SK-N-SH (cell line): ENCODE measurements at regions not wholly inside any gene's neighbourhood (a gene's known extent, or its start where the extent isn't known, plus 50 kb on each side); places are given as distances from the start of the nearest gene placed in this dataset.

ENCODE experiments used
- CTCF ChIA-PET: fragments of 300-600, 350-600 bp; formaldehyde crosslinking; extraction: SDS; loops from one replicate; lab custom pipeline; 2021; lab: Yijun Ruan, JAX
- POLR2A ChIA-PET: fragments of 350-600 bp; sonication (Branson Sonifier 250); formaldehyde crosslinking; extraction: SDS; loops from one replicate; lab custom pipeline; 2020; ENCODE audit warnings: antibody characterized with exemption, inconsistent platforms; lab: Yijun Ruan, JAX
- DNase-seq: peaks from one replicate; pipeline ENCODE4 v3.0.0; 2012
- H2AFZ ChIP-seq: fragments of 200-600 bp; sonication (generic); 2 replicates; pipeline ENCODE4 v1.8.1; 2016; ENCODE audit warnings: antibody characterized with exemption, mild to moderate bottlenecking, low read depth
- H3F3A ChIP-seq: fragments of 200-600 bp; sonication (generic); replicated peaks from 2 replicates; pipeline ENCODE3; 2016; ENCODE audit warnings: antibody characterized with exemption, mild to moderate bottlenecking; ENCODE audit not compliant: insufficient read depth
- H3K27ac ChIP-seq, 2 experiments: fragments of 200-500 bp in 1 of 2; fragments of 200-600 bp in 1 of 2; sonication (Bioruptor generic) in 1 of 2; sonication (generic), shearing (Covaris generic) in 1 of 2; 2 replicates each; pipeline versions ENCODE4 v1.5.1 to v1.6.1; 2014 to 2016; ENCODE audit warnings: low read depth in 2 of 2, inconsistent platforms in 1 of 2, low read length in 1 of 2, mild to moderate bottlenecking in 1 of 2, mixed read lengths in 1 of 2
- H3K27me3 ChIP-seq: fragments of 200-600 bp; sonication (generic), shearing (Covaris generic); 2 replicates; pipeline ENCODE4 v1.6.1; 2016; ENCODE audit warnings: mixed run types; ENCODE audit not compliant: insufficient read depth
- H3K36me3 ChIP-seq, 2 experiments: fragments of 200-500 bp in 1 of 2; fragments of 200-600 bp in 1 of 2; sonication (Bioruptor generic) in 1 of 2; sonication (generic) in 1 of 2; replicated peaks in 1 of 2; 2 replicates each; pipeline versions ENCODE3 to v1.5.1; 2014 to 2016; ENCODE audit warnings: low read length in 1 of 2, mild to moderate bottlenecking in 1 of 2; ENCODE audit not compliant: insufficient read depth in 2 of 2, control insufficient read depth in 1 of 2
- H3K4me1 ChIP-seq, 2 experiments: fragments of 200-500 bp in 1 of 2; fragments of 200-600 bp in 1 of 2; sonication (Bioruptor generic) in 1 of 2; sonication (generic), shearing (Covaris generic) in 1 of 2; 2 replicates each; pipeline versions ENCODE4 v1.5.1 to v1.6.1; 2014 to 2016; ENCODE audit warnings: low read depth in 1 of 2, low read length in 1 of 2, mixed run types in 1 of 2; ENCODE audit not compliant: insufficient read depth in 2 of 2, control insufficient read depth in 1 of 2
- H3K4me2 ChIP-seq: fragments of 200-600 bp; sonication (generic), shearing (Covaris generic); 2 replicates; pipeline ENCODE4 v1.6.1; 2017; ENCODE audit warnings: mixed run types
- H3K4me3 ChIP-seq, 2 experiments: fragments of 200-500 bp in 1 of 2; fragments of 200-600 bp in 1 of 2; sonication (Bioruptor generic) in 1 of 2; sonication (generic), shearing (Covaris generic) in 1 of 2; 2 replicates each; pipeline versions ENCODE4 v1.5.1 to v1.8.1; 2014 to 2016; ENCODE audit warnings: low read depth in 2 of 2, inconsistent platforms in 1 of 2, low read length in 1 of 2, mild to moderate bottlenecking in 1 of 2, mixed read lengths in 1 of 2, moderate library complexity in 1 of 2
- H3K79me2 ChIP-seq: fragments of 200-600 bp; sonication (generic); 2 replicates; pipeline ENCODE4 v1.8.1; 2017; ENCODE audit warnings: mild to moderate bottlenecking; ENCODE audit not compliant: insufficient read depth
- H3K9ac ChIP-seq: fragments of 200-600 bp; sonication (generic); 2 replicates; pipeline ENCODE4 v1.6.1; 2017; ENCODE audit warnings: mixed run types
- H3K9me2 ChIP-seq: fragments of 200-600 bp; sonication (generic); 2 replicates; pipeline ENCODE4 v1.6.1; 2017; ENCODE audit warnings: mixed run types
- H3K9me3 ChIP-seq: fragments of 200-600 bp; sonication (generic); 2 replicates; pipeline ENCODE4 v1.6.1; 2017; ENCODE audit warnings: mixed run types, mild to moderate bottlenecking, moderate library complexity
- H4K20me1 ChIP-seq: fragments of 200-600 bp; sonication (generic); 2 replicates; pipeline ENCODE4 v1.6.1; 2017; ENCODE audit warnings: mild to moderate bottlenecking, mixed run types; ENCODE audit not compliant: insufficient read depth
- FOSL2 ChIP-seq: IDR thresholded peaks from 2 replicates; pipeline ENCODE4 v1.4.0; 2012; ENCODE audit warnings: low read depth, mild to moderate bottlenecking, moderate library complexity, borderline replicate concordance
- FOXJ3 ChIP-seq: sonication (generic); formaldehyde crosslinking; IDR thresholded peaks from 2 replicates; pipeline ENCODE4 v1.5.1; 2020; ENCODE audit warnings: mild to moderate bottlenecking, missing genetic modification reagents
- FOXM1 ChIP-seq: IDR thresholded peaks from 2 replicates; pipeline ENCODE4 v1.4.0; 2012; ENCODE audit warnings: low read depth, mild to moderate bottlenecking
- GABPA ChIP-seq: IDR thresholded peaks from 2 replicates; pipeline ENCODE4 v1.4.0; 2012; ENCODE audit warnings: low read depth, mild to moderate bottlenecking
- GATA2 ChIP-seq: sonication (generic); formaldehyde crosslinking; IDR thresholded peaks from 2 replicates; pipeline ENCODE4 v1.5.0; 2020; ENCODE audit warnings: mild to moderate bottlenecking, missing genetic modification reagents
- IRF3 ChIP-seq: fragments of 150-350 bp; IDR thresholded peaks from 2 replicates; pipeline ENCODE4 v1.6.1; 2016; ENCODE audit warnings: mild to moderate bottlenecking, low read depth, low read length
- JUND ChIP-seq: IDR thresholded peaks from 2 replicates; pipeline ENCODE4 v1.4.0; 2012
- MEF2A ChIP-seq: IDR thresholded peaks from 2 replicates; pipeline ENCODE4 v1.4.0; 2012; ENCODE audit warnings: low read depth, borderline replicate concordance
- NFIC ChIP-seq: IDR thresholded peaks from 2 replicates; pipeline ENCODE4 v1.4.0; 2012; ENCODE audit warnings: borderline replicate concordance
- NRF1 ChIP-seq: IDR thresholded peaks from 2 replicates; pipeline ENCODE4 v1.6.1; 2012; ENCODE audit warnings: low read depth, mild to moderate bottlenecking, low read length
- RAD21 ChIP-seq: IDR thresholded peaks from 2 replicates; pipeline ENCODE4 v1.6.1; 2012; ENCODE audit warnings: mild to moderate bottlenecking, low read length
- RFX5 ChIP-seq: IDR thresholded peaks from 2 replicates; pipeline ENCODE4 v1.6.1; 2012; ENCODE audit warnings: mild to moderate bottlenecking, improper control_type of control experiment, low read length
- TCF12 ChIP-seq: IDR thresholded peaks from 2 replicates; pipeline ENCODE4 v1.4.0; 2012
- TEAD4 ChIP-seq: IDR thresholded peaks from 2 replicates; pipeline ENCODE4 v1.4.0; 2012; ENCODE audit warnings: mild to moderate bottlenecking, borderline replicate concordance; ENCODE audit not compliant: insufficient read depth
- USF2 ChIP-seq: fragments of 150-350 bp; IDR thresholded peaks from 2 replicates; pipeline ENCODE4 v1.6.1; 2017; ENCODE audit warnings: antibody characterized with exemption, low read length, low read depth, borderline replicate concordance
- YY1 ChIP-seq: IDR thresholded peaks from 2 replicates; pipeline ENCODE4 v1.4.0; 2012; ENCODE audit warnings: low read depth, mild to moderate bottlenecking
- WGBS: methylation state at CpG from one replicate; pipeline ENCODE4 v1.1.6; 2017; ENCODE audit warnings: low lambda C conversion rate; 5-methylcytosine and 5-hydroxymethylcytosine counted together
- TF ChIP-seq, protein P1 (sequence below): fragments of 200-600 bp; sonication (generic); IDR thresholded peaks from 2 replicates; pipeline ENCODE4 v1.6.1; 2017; ENCODE audit warnings: antibody characterized with exemption, mild to moderate bottlenecking, moderate library complexity

GRCh38 chr17:71438631-71439146 is 682.1 kb upstream of the SOX9 start (continued):
- TF ChIP-seq IRF3 (no peak), GATA2 (CRISPR knock-in tag) (peak; percentile 50; the same call in 1 of the 2 replicates), NRF1 (no peak), RFX5 (no peak), TCF12 (peak; percentile 90), YY1 (0 out of 2 replicates have a peak, but pooled peaks have one; percentile 53), FOXJ3 (CRISPR knock-in tag) (no peak), RAD21 (peak; percentile 72)
- TF ChIP-seq, protein P1, sequence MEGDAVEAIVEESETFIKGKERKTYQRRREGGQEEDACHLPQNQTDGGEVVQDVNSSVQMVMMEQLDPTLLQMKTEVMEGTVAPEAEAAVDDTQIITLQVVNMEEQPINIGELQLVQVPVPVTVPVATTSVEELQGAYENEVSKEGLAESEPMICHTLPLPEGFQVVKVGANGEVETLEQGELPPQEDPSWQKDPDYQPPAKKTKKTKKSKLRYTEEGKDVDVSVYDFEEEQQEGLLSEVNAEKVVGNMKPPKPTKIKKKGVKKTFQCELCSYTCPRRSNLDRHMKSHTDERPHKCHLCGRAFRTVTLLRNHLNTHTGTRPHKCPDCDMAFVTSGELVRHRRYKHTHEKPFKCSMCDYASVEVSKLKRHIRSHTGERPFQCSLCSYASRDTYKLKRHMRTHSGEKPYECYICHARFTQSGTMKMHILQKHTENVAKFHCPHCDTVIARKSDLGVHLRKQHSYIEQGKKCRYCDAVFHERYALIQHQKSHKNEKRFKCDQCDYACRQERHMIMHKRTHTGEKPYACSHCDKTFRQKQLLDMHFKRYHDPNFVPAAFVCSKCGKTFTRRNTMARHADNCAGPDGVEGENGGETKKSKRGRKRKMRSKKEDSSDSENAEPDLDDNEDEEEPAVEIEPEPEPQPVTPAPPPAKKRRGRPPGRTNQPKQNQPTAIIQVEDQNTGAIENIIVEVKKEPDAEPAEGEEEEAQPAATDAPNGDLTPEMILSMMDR: peak; percentile 34

DNA sequence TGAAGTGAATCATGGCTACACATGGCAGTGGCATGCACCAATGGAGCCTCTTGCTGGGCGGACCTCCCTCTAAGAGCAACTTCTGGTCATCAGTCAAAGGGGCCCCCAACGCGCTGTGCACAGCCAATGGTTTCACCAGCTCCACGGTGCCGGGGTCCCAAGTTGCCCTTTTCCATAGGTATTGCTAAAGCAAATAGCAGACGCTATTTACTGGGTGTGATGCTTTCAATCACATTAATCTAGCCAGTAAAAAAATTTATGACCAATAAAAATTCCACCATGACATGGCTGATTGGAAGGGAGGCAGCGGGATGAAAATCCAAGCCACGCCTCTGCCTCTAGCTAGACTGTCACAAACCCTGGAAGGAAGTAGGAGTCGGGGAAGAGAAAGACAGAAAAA is 680.3 kb upstream of the SOX9 start:
- H3K4me3 ChIP-seq: no peak overlapping the region
- H3F3A ChIP-seq: peaks cover 22% of the 10 kb centered on the region
- peaks cover 12 to 24% of the 10 kb centered on the region in 2 experiments for H3K4me1 ChIP-seq
- H3K9ac ChIP-seq: no peak overlapping the region; the same call in 1 of the 2 replicates
- 0 out of 2 replicates have a peak overlapping the region, but pooled peaks have one; percentile 12 for H3K4me2 ChIP-seq
- peak overlapping the region in 1 of 2 experiments; percentile 56; a peak in 2 of 4 replicates for H3K27ac ChIP-seq
- H3K36me3 ChIP-seq: no peaks in the 10 kb centered on the region
- TF ChIP-seq FOSL2: no peak
- no peak for TF ChIP-seq NFIC
- no peak for TF ChIP-seq USF2
- TF ChIP-seq FOXM1: no peak
- no peak for TF ChIP-seq IRF3
- no peak for TF ChIP-seq RFX5
- TF ChIP-seq GABPA: no peak
- TF ChIP-seq TEAD4: no peak
- no peak for TF ChIP-seq FOXJ3 (CRISPR knock-in tag)
- TF ChIP-seq TCF12: no peak
- no peak for TF ChIP-seq MEF2A
- TF ChIP-seq JUND: no peak
- no peaks in the 10 kb centered on the region for H3K27me3 ChIP-seq
- no peaks in the 10 kb centered on the region for H3K79me2 ChIP-seq
- H3K9me3 ChIP-seq: no peaks in the 10 kb centered on the region
- 88% methylated on average over 9 of the region's 9 CpGs for WGBS
- DNase-seq: no peak
- no peaks in the 10 kb centered on the region for H4K20me1 ChIP-seq
- ChIA-PET CTCF (interaction anchor here (1.1 to 3.4 kb wide), 5 partner anchors 20 to 1100 kb away, joined by 3 to 11 read pairs (median 4); no protein-coding TSS in a partner anchor), POLR2A (no interaction called here)
- no peak overlapping the region for H2AFZ ChIP-seq
- H3K9me2 ChIP-seq: no peaks in the 10 kb centered on the region
